ENCODE measurements at regions not wholly inside any gene's neighbourhood (a gene's known extent, or its start where the extent isn't known, plus 50 kb on each side); places are given as distances from the start of the nearest gene placed in this dataset.
"Not testable (repeated sequence)": the region's sequence is repeated elsewhere in the genome, so short reads cannot be mapped to it uniquely, and the experiment has no call there.

GRCh38 chr6:139449611-139450000, 75.2 kb upstream of the CITED2 start:
- H3K9me3 ChIP-seq (ENCODE audit: control insufficient read depth, insufficient read depth, low read depth, low read length) = no peaks in the 10 kb centered on the region
- H3K36me3 ChIP-seq (ENCODE audit: control insufficient read depth, insufficient read depth, low read length) = no peaks in the 10 kb centered on the region
- peak overlapping the region; percentile 63; the same call in 1 of the 2 replicates for H3K27ac ChIP-seq (ENCODE audit: low read depth, low read length)
- no peak overlapping the region for H3K9ac ChIP-seq (ENCODE audit: low read length)
- H3K4me1 ChIP-seq (ENCODE audit: control insufficient read depth, insufficient read depth, low read length) = peaks cover 32% of the 10 kb centered on the region
- H3K4me3 ChIP-seq (ENCODE audit: low read depth, low read length) = no peak overlapping the region
- no peaks in the 10 kb centered on the region for H3K27me3 ChIP-seq (ENCODE audit: control insufficient read depth, insufficient read depth, low read length)

GRCh38 chr6:139448998-139449610, 74.7 kb upstream of the CITED2 start:
- peaks cover 32% of the 10 kb centered on the region for H3K4me1 ChIP-seq (ENCODE audit: control insufficient read depth, insufficient read depth, low read length)
- no peaks in the 10 kb centered on the region for H3K27me3 ChIP-seq (ENCODE audit: control insufficient read depth, insufficient read depth, low read length)
- no peaks in the 10 kb centered on the region for H3K9me3 ChIP-seq (ENCODE audit: control insufficient read depth, insufficient read depth, low read depth, low read length)
- no peak overlapping the region for H3K9ac ChIP-seq (ENCODE audit: low read length)
- H3K4me3 ChIP-seq (ENCODE audit: low read depth, low read length) = no peak overlapping the region
- peak overlapping the region; percentile 63; the same call in 1 of the 2 replicates for H3K27ac ChIP-seq (ENCODE audit: low read depth, low read length)
- no peaks in the 10 kb centered on the region for H3K36me3 ChIP-seq (ENCODE audit: control insufficient read depth, insufficient read depth, low read length)

- Histone ChIP-seq H3K27ac (ENCODE audit: low read depth, low read length) (no peak overlapping the region), H3K9me3 (ENCODE audit: control insufficient read depth, insufficient read depth, low read depth, low read length) (no peaks in the 10 kb centered on the region), H3K9ac (ENCODE audit: low read length) (no peak overlapping the region)
These were observed 73.7 kb upstream of the CITED2 start for GRCh38 chr6:139448051-139448649.

GRCh38 chr6:139447656-139447975, 73.2 kb upstream of the CITED2 start:
- no peak overlapping the region for H3K27ac ChIP-seq (ENCODE audit: low read depth, low read length)

More at GRCh38 chr6:139448051-139448649, 73.7 kb upstream of the CITED2 start:
- Histone ChIP-seq H3K36me3 (ENCODE audit: control insufficient read depth, insufficient read depth, low read length) (no peaks in the 10 kb centered on the region), H3K4me3 (ENCODE audit: low read depth, low read length) (no peak overlapping the region), H3K4me1 (ENCODE audit: control insufficient read depth, insufficient read depth, low read length) (peaks cover 38% of the 10 kb centered on the region), H3K27me3 (ENCODE audit: control insufficient read depth, insufficient read depth, low read length) (no peaks in the 10 kb centered on the region)

GRCh38 chr6:139446768-139447655, 72.6 kb upstream of the CITED2 start:
- Histone ChIP-seq H3K4me3 (ENCODE audit: low read depth, low read length) (no peak overlapping the region), H3K27ac (ENCODE audit: low read depth, low read length) (no peak overlapping the region), H3K4me1 (ENCODE audit: control insufficient read depth, insufficient read depth, low read length) (peaks cover 33% of the 10 kb centered on the region), H3K9me3 (ENCODE audit: control insufficient read depth, insufficient read depth, low read depth, low read length) (no peaks in the 10 kb centered on the region), H3K9ac (ENCODE audit: low read length) (no peak overlapping the region), H3K27me3 (ENCODE audit: control insufficient read depth, insufficient read depth, low read length) (no peaks in the 10 kb centered on the region), H3K36me3 (ENCODE audit: control insufficient read depth, insufficient read depth, low read length) (no peaks in the 10 kb centered on the region)

More at GRCh38 chr6:139447656-139447975, 73.2 kb upstream of the CITED2 start:
- H3K27me3 ChIP-seq (ENCODE audit: control insufficient read depth, insufficient read depth, low read length) = no peaks in the 10 kb centered on the region
- peaks cover 37% of the 10 kb centered on the region for H3K4me1 ChIP-seq (ENCODE audit: control insufficient read depth, insufficient read depth, low read length)
- H3K9ac ChIP-seq (ENCODE audit: low read length) = no peak overlapping the region
- H3K9me3 ChIP-seq (ENCODE audit: control insufficient read depth, insufficient read depth, low read depth, low read length) = no peaks in the 10 kb centered on the region
- H3K36me3 ChIP-seq (ENCODE audit: control insufficient read depth, insufficient read depth, low read length) = no peaks in the 10 kb centered on the region
- no peak overlapping the region for H3K4me3 ChIP-seq (ENCODE audit: low read depth, low read length)

GRCh38 chr6:139446138-139446715, 71.8 kb upstream of the CITED2 start:
- Histone ChIP-seq H3K9ac (ENCODE audit: low read length) (no peak overlapping the region), H3K36me3 (ENCODE audit: control insufficient read depth, insufficient read depth, low read length) (no peaks in the 10 kb centered on the region), H3K27me3 (ENCODE audit: control insufficient read depth, insufficient read depth, low read length) (no peaks in the 10 kb centered on the region), H3K27ac (ENCODE audit: low read depth, low read length) (no peak overlapping the region), H3K9me3 (ENCODE audit: control insufficient read depth, insufficient read depth, low read depth, low read length) (no peaks in the 10 kb centered on the region), H3K4me3 (ENCODE audit: low read depth, low read length) (no peak overlapping the region), H3K4me1 (ENCODE audit: control insufficient read depth, insufficient read depth, low read length) (peaks cover 33% of the 10 kb centered on the region)

- H3K4me1 ChIP-seq (ENCODE audit: control insufficient read depth, insufficient read depth, low read length) = peaks cover 28% of the 10 kb centered on the region
- H3K9ac ChIP-seq (ENCODE audit: low read length); H3K27me3 ChIP-seq (ENCODE audit: control insufficient read depth, insufficient read depth, low read length); H3K36me3 ChIP-seq (ENCODE audit: control insufficient read depth, insufficient read depth, low read length); H3K27ac ChIP-seq (ENCODE audit: low read depth, low read length); H3K9me3 ChIP-seq (ENCODE audit: control insufficient read depth, insufficient read depth, low read depth, low read length); H3K4me3 ChIP-seq (ENCODE audit: low read depth, low read length): not testable (repeated sequence)
These were observed 69.9 kb upstream of the CITED2 start for GRCh38 chr6:139444273-139444787.

- Histone ChIP-seq H3K4me1 (ENCODE audit: control insufficient read depth, insufficient read depth, low read length) (peaks cover 24% of the 10 kb centered on the region; the same call in 1 of the 2 replicates), H3K4me3 (ENCODE audit: low read depth, low read length) (no peak overlapping the region), H3K27me3 (ENCODE audit: control insufficient read depth, insufficient read depth, low read length) (no peaks in the 10 kb centered on the region), H3K36me3 (ENCODE audit: control insufficient read depth, insufficient read depth, low read length) (no peaks in the 10 kb centered on the region), H3K9ac (ENCODE audit: low read length) (no peak overlapping the region), H3K9me3 (ENCODE audit: control insufficient read depth, insufficient read depth, low read depth, low read length) (no peaks in the 10 kb centered on the region), H3K27ac (ENCODE audit: low read depth, low read length) (no peak overlapping the region)
These were observed 69.0 kb upstream of the CITED2 start for GRCh38 chr6:139443231-139444112.

GRCh38 chr6:139442188-139442671, 67.8 kb upstream of the CITED2 start:
- Histone ChIP-seq H3K4me3 (ENCODE audit: low read depth, low read length) (no peak overlapping the region), H3K9ac (ENCODE audit: low read length) (no peak overlapping the region), H3K36me3 (ENCODE audit: control insufficient read depth, insufficient read depth, low read length) (no peaks in the 10 kb centered on the region), H3K4me1 (ENCODE audit: control insufficient read depth, insufficient read depth, low read length) (peaks cover 15% of the 10 kb centered on the region; the same call in 1 of the 2 replicates), H3K27me3 (ENCODE audit: control insufficient read depth, insufficient read depth, low read length) (no peaks in the 10 kb centered on the region), H3K9me3 (ENCODE audit: control insufficient read depth, insufficient read depth, low read depth, low read length) (no peaks in the 10 kb centered on the region), H3K27ac (ENCODE audit: low read depth, low read length) (no peak overlapping the region)

- Histone ChIP-seq H3K9ac (ENCODE audit: low read length) (no peak overlapping the region), H3K36me3 (ENCODE audit: control insufficient read depth, insufficient read depth, low read length) (no peaks in the 10 kb centered on the region), H3K4me1 (ENCODE audit: control insufficient read depth, insufficient read depth, low read length) (peaks cover 9% of the 10 kb centered on the region; the same call in 1 of the 2 replicates), H3K27me3 (ENCODE audit: control insufficient read depth, insufficient read depth, low read length) (no peaks in the 10 kb centered on the region), H3K27ac (ENCODE audit: low read depth, low read length) (no peak overlapping the region), H3K9me3 (ENCODE audit: control insufficient read depth, insufficient read depth, low read depth, low read length) (no peaks in the 10 kb centered on the region), H3K4me3 (ENCODE audit: low read depth, low read length) (no peak overlapping the region)
These were observed 64.9 kb upstream of the CITED2 start for GRCh38 chr6:139439349-139439748.
